Inflammatory macrophage (primary cell): ENCODE measurements at regions not wholly inside any gene's neighbourhood (a gene's known extent, or its start where the extent isn't known, plus 50 kb on each side); places are given as distances from the start of the nearest gene placed in this dataset.
A peak's percentile ranks its signal among the peaks of the same experiment; 100 is the strongest.

Experiments
- DNase-seq, 2 donors: peaks; one replicate each; pipeline ENCODE4 v3.0.0-alpha.2; 2020 to 2022

DNA sequence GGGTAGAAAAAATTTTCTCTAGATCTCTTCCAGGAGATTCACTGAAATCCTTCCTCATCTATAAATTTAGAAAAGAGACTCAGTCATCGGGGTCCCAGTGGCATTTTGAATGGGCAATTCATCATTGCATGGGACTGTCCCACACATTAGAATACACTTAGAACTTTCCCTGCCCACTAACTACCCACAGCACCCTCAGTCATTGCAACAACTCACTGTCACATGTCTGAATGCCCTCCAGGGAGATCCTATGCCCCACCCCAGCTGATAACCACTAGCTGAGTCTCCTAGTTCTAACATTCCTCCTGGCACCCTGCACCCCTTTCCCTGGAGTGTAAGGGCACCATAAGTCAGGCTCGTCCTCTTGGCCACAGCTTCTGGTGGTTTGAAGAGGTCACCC lies 89.6 kb downstream of the INSIG2 start:
- DNase-seq, result peak; percentile 49 to 58

- DNase-seq, result peak; percentile 8 to 16
Measured at GRCh38 chr2:118177318-118177717, 89.0 kb downstream of the INSIG2 start.

DNA sequence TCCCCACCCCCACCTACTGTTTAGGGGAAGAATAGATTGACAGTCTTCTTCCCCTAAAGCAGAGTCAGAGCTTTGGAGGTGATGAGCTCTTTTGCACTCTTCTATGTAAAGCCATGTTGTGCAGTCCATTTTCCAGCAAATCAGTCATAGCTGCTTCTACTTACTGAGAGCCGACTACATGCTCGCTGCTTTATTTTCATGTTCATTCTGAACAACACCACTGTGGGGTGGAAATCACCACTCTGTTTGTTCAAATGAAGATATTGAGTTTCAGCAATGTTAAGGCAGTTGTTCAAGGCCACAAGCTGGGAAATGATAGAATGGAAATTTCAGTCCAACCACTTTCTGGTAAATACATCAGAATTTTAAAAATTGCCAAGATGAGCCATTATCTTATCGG lies 88.3 kb downstream of the INSIG2 start:
- no peak for DNase-seq

DNA sequence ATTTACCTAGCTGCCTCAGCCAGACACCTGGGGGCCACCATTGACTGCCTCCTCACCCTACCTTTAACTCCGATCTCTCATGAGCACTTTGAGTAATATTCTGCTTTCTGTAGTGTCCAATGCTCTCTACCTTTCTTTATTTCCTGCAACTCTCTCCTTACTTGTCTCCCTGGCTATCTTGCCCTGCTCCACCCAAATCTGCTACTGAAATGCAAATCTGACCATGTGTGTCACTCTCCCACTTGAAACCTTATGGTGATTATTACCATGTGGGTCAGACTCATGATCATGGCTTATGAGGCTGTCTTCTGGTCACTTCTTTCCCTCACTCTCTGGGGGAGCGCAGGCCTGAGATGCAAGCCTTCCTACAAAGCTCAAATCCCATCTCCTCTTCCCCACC lies 83.3 kb downstream of the INSIG2 start:
- DNase-seq, result no peak

DNA sequence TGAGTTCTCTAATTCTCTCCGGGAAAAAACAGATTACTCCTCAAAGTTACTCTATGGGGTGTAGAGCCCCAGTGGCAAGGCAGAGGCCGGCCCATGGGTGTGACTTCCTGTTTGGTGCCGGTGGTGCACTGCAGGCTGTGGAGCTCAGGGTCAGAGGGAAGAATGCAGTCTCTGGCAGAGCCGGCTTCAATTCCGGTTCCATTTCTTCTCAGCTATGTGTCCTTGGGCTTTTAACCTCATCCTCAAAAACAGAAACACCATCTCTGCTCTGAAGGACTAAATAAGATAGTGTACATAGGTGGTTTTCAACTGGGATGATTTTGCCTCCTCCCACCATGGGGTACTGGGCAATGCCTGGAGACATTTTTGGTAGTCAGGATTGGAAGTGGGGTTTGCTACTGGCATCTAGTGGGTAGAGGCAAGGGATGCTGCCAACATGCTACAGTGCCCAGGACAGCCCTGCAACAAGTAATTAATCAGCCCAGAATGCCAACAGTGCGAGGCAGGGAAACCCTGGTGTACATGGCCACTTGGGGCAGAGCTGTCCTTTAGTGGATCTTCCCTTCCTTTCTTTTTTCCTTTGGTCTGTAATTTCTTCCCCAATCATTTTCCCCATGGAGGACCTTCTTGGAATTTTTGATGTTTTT lies 81.2 kb downstream of the INSIG2 start:
- peak; percentile 59 to 75 for DNase-seq

GRCh38 chr2:118168615-118169014 lies 80.3 kb downstream of the INSIG2 start:
- no peak for DNase-seq

DNA sequence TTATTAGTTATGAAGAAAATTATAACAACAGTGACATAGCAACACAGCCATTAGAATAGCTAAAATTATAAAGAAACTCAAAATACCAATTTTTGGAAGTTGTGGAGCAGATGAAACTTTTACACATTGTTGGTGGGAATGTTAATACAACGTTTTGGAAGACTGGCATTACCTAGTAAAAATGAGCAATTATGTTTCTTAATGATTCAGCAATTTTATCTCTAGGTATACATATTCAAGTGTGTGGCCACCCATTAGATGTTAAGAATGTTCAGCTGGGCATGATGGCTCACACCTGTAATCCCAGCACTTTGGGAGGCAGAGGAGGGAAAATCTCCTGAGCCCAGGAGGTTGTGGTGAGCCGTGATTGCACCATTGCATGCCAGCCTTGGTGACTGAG lies 78.8 kb downstream of the INSIG2 start:
- no peak for DNase-seq

DNA sequence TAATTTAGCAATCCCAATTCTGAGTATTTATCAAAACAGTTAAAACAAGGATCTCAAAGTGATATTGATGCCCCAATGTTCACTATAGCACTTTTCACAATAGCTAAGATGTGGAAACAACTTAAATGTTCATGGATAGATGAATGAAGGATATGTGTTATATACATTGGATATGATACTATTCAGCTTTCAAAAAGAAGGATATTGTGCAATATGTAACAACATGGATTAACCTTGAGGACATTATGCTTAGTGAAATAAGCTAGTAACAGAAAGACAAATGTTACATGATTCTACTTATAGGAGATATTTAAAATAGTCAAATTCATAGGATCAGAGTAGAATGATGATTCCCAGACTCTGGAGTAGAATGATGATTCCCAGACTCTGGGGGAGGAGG lies 78.0 kb downstream of the INSIG2 start:
- no peak for DNase-seq

- DNase-seq, result no peak
Measured at GRCh38 chr2:118165595-118165994, 77.3 kb downstream of the INSIG2 start.
